OCI-LY7 (cell line): ENCODE measurements at regions not wholly inside any gene's neighbourhood (a gene's known extent, or its start where the extent isn't known, plus 50 kb on each side); places are given as distances from the start of the nearest gene placed in this dataset.

Experiments used
- BruUV-seq: library from RNA; stranded (reverse); fragments of 400-500 nt; replicated peaks from 2 replicates; lab custom pipeline; 2021; lab: Mats Ljungman, UMichigan
- CTCF ChIA-PET: fragments of 300-600 bp; sonication (Branson Sonifier 250); formaldehyde crosslinking; loops from one replicate; lab custom pipeline; 2022; ENCODE audit warnings: antibody characterized with exemption; ENCODE audit not compliant: unreplicated experiment; lab: Charles Lee
- POLR2A ChIA-PET: fragments of 300-600 bp; sonication (Branson Sonifier 250); formaldehyde crosslinking; loops from one replicate; lab custom pipeline; 2022; ENCODE audit warnings: antibody characterized with exemption; lab: Charles Lee
- DNase-seq: peaks from one replicate; pipeline ENCODE4 v3.0.0-alpha.2; 2015; ENCODE audit warnings: low spot score
- H2AFZ ChIP-seq: fragments of 200-600 bp; sonication (generic), shearing (Covaris generic); 2 replicates; pipeline ENCODE4 v1.6.1; 2014; ENCODE audit warnings: mild to moderate bottlenecking, antibody characterized with exemption, low read length, moderate library complexity
- H3K27ac ChIP-seq: fragments of 200-600 bp; sonication (generic); 2 replicates; pipeline ENCODE4 v1.5.1; 2014; ENCODE audit warnings: mixed run types, low read depth, mild to moderate bottlenecking, moderate library complexity, low read length, inconsistent platforms; ENCODE audit not compliant: poor library complexity, severe bottlenecking
- H3K36me3 ChIP-seq: fragments of 200-600 bp; sonication (generic); 2 replicates; pipeline ENCODE4 v1.6.1; 2014; ENCODE audit warnings: mild to moderate bottlenecking, antibody characterized with exemption, low read length, moderate library complexity, mixed read lengths; ENCODE audit not compliant: insufficient read depth
- H3K4me1 ChIP-seq: fragments of 200-600 bp; sonication (generic); 2 replicates; pipeline ENCODE4 v1.5.1; 2014; ENCODE audit warnings: mild to moderate bottlenecking, low read length; ENCODE audit not compliant: insufficient read depth, poor library complexity, severe bottlenecking
- H3K4me2 ChIP-seq: fragments of 200-600 bp; sonication (generic); 2 replicates; pipeline ENCODE4 v1.6.1; 2014; ENCODE audit warnings: mild to moderate bottlenecking, low read length
- H3K4me3 ChIP-seq: fragments of 200-600 bp; sonication (generic); 2 replicates; pipeline ENCODE4 v1.5.1; 2014; ENCODE audit warnings: mild to moderate bottlenecking, low read depth, low read length; ENCODE audit not compliant: poor library complexity, severe bottlenecking
- H3K79me2 ChIP-seq: fragments of 200-600 bp; sonication (generic); 2 replicates; pipeline ENCODE4 v1.6.1; 2016; ENCODE audit warnings: low read depth, mild to moderate bottlenecking, low read length, moderate library complexity, mixed read lengths; ENCODE audit not compliant: insufficient read depth
- H3K9me2 ChIP-seq: fragments of 200-600 bp; sonication (generic); 2 replicates; pipeline ENCODE4 v1.6.1; 2016; ENCODE audit warnings: mild to moderate bottlenecking, low read length, mixed read lengths; ENCODE audit not compliant: insufficient read depth
- H3K9me3 ChIP-seq: fragments of 200-600 bp; sonication (generic); 2 replicates; pipeline ENCODE4 v1.6.1; 2014; ENCODE audit warnings: mild to moderate bottlenecking, mixed run types, low read length, mixed read lengths
- H4K20me1 ChIP-seq: fragments of 200-600 bp; sonication (generic); 2 replicates; pipeline ENCODE4 v1.6.1; 2014; ENCODE audit warnings: mild to moderate bottlenecking, antibody characterized with exemption, low read length, moderate library complexity, mixed read lengths; ENCODE audit not compliant: insufficient read depth
- EZH2phosphoT487 ChIP-seq: fragments of 200-600 bp; sonication (generic); IDR thresholded peaks from 2 replicates; pipeline ENCODE4 v1.6.1; 2018; ENCODE audit warnings: low read depth, borderline replicate concordance, mild to moderate bottlenecking, mixed run types, antibody characterized with exemption, low read length, moderate library complexity, mixed read lengths
- intact Hi-C: fragments of 100-400 bp; cut with micrococcal nuclease; formaldehyde crosslinking; loops from one replicate; pipeline ENCODE4 v1.10.0; 2022; ENCODE audit not compliant: unreplicated experiment
- TF ChIP-seq, protein P1 (sequence below): fragments of 200-600 bp; sonication (generic); conservative IDR thresholded peaks from 2 replicates; pipeline ENCODE4 v1.5.1; 2014; ENCODE audit warnings: mild to moderate bottlenecking, antibody characterized with exemption, low read length, moderate library complexity, mixed read lengths

DNA sequence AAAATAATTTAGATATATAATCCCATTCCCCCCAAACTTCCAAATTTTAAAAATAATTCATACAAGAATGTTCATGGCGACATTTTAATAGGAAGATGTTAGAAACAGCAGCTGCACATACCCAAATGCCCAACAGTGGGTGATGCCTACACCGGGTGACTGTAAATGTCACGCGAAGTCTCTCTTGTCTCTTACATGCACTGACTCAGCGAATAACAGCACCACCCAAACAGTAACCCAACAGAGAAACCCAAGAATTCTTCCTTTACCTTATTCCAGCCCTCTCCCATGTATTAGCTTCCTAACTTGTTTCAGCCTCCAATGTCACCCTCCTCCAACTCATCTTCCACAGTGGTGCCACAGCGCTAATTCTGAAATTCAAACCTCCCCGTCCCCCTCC is 74.5 kb upstream of the E2F3 start:
- DNase-seq: no peak
- no peaks in the 10 kb centered on the region for H4K20me1 ChIP-seq
- ChIA-PET POLR2A (interaction anchor here (1.1 to 1.3 kb wide), 2 partner anchors 11 to 31 kb away, joined by 3 to 4 read pairs; no protein-coding TSS in a partner anchor), CTCF (no interaction called here)
- H3K9me3 ChIP-seq: no peaks in the 10 kb centered on the region
- no peak overlapping the region for H3K27ac ChIP-seq
- H2AFZ ChIP-seq: no peak overlapping the region
- H3K4me3 ChIP-seq: no peak overlapping the region
- TF ChIP-seq EZH2phosphoT487: no peak
- TF ChIP-seq, protein P1, sequence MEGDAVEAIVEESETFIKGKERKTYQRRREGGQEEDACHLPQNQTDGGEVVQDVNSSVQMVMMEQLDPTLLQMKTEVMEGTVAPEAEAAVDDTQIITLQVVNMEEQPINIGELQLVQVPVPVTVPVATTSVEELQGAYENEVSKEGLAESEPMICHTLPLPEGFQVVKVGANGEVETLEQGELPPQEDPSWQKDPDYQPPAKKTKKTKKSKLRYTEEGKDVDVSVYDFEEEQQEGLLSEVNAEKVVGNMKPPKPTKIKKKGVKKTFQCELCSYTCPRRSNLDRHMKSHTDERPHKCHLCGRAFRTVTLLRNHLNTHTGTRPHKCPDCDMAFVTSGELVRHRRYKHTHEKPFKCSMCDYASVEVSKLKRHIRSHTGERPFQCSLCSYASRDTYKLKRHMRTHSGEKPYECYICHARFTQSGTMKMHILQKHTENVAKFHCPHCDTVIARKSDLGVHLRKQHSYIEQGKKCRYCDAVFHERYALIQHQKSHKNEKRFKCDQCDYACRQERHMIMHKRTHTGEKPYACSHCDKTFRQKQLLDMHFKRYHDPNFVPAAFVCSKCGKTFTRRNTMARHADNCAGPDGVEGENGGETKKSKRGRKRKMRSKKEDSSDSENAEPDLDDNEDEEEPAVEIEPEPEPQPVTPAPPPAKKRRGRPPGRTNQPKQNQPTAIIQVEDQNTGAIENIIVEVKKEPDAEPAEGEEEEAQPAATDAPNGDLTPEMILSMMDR: no peak
- no peaks in the 10 kb centered on the region for H3K4me1 ChIP-seq
- H3K36me3 ChIP-seq: no peaks in the 10 kb centered on the region
- H3K9me2 ChIP-seq: no peaks in the 10 kb centered on the region
- no peak overlapping the region for H3K4me2 ChIP-seq
- BruUV-seq: no TSS peak
- intact Hi-C loops: no loop called here
- no peaks in the 10 kb centered on the region for H3K79me2 ChIP-seq

- intact Hi-C loops: no loop called here
- no TSS peak for BruUV-seq
- H3K36me3 ChIP-seq: no peaks in the 10 kb centered on the region
- no peak overlapping the region for H2AFZ ChIP-seq
- H3K4me2 ChIP-seq: no peak overlapping the region
- no peaks in the 10 kb centered on the region for H4K20me1 ChIP-seq
- no peak overlapping the region for H3K4me3 ChIP-seq
- ChIA-PET POLR2A (no interaction called here), CTCF (no interaction called here)
- no peaks in the 10 kb centered on the region for H3K4me1 ChIP-seq
- no peaks in the 10 kb centered on the region for H3K9me3 ChIP-seq
- H3K27ac ChIP-seq: no peak overlapping the region
- DNase-seq: no peak
- H3K79me2 ChIP-seq: no peaks in the 10 kb centered on the region
- TF ChIP-seq EZH2phosphoT487: no peak
- TF ChIP-seq, protein P1: no peak
- no peaks in the 10 kb centered on the region for H3K9me2 ChIP-seq
Measured at GRCh38 chr6:20328266-20328923, 73.3 kb upstream of the E2F3 start.

DNA sequence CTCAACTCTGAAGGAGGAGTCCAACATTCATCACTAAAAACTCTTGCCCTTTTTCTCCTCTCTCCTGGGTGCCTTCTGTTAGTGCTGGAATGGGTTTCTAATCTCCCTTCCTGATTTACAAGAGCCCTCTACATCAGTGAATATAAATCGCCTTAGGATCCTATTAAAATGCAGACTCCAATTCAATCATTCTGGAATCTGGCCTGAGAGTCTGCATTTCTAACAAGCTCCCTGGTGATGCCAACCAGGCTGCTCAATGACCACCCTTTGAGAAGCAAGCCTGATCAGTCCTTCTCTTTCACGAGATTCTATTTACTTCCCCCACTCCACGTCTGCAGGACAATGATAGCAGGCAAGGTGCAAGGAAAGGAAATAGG is 72.8 kb upstream of the E2F3 start:
- no peak for TF ChIP-seq EZH2phosphoT487
- TF ChIP-seq, protein P1: no peak
- BruUV-seq: no TSS peak
- POLR2A ChIA-PET: interaction anchor here (0.9 kb wide), 1 partner anchor 12 kb away, joined by 3 read pairs; no protein-coding TSS in a partner anchor
- CTCF ChIA-PET: no interaction called here
- H3K9me2 ChIP-seq: no peaks in the 10 kb centered on the region
- H3K4me2 ChIP-seq: no peak overlapping the region
- H3K36me3 ChIP-seq: no peaks in the 10 kb centered on the region
- H2AFZ ChIP-seq: no peak overlapping the region
- no peak overlapping the region for H3K4me3 ChIP-seq
- H4K20me1 ChIP-seq: no peaks in the 10 kb centered on the region
- no peaks in the 10 kb centered on the region for H3K9me3 ChIP-seq
- no peak for DNase-seq
- H3K4me1 ChIP-seq: no peaks in the 10 kb centered on the region
- no peaks in the 10 kb centered on the region for H3K79me2 ChIP-seq
- intact Hi-C loops: no loop called here
- H3K27ac ChIP-seq: no peak overlapping the region
